ENCODE measurements at regions not wholly inside any gene's neighbourhood (a gene's known extent, or its start where the extent isn't known, plus 50 kb on each side); places are given as distances from the start of the nearest gene placed in this dataset.

DNA sequence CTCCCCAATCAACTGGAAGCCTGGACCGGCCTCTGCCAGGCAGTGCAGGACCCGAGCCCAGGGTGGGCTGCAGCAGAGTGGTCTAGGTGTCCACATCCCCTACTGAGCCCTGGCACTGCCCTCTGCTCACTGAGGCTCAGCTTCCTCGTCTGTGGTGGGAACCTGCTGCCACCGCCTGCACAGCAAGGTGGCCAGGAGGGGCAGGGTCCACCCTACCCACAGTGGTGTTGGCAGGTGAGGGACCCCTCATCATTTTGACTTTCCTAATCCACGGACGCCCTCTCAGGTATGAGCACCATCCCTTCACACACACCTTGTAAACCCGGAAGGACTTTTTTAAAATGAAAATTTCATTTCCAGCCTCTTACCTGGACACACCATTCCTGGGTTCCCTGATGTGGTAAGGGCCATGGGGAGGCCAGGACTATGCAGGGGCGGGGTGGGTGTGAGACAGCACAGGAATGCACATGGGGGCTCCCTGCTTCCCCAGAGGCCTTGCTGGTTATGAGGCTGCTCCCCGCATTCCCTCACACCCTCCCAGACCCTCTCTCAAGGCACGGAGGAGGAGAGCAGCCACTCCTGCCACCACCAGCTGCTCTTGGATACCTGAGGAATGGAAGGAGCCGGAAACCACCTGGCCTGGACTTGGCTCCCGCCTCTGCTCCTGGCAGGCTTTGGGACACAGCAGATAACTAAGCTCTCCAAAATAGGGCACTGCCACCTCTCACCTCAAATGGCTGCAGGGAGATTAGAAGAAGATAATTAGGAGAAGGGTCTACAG is 185.9 kb upstream of the TPM1 start:
- TF ChIP-seq, protein P1, sequence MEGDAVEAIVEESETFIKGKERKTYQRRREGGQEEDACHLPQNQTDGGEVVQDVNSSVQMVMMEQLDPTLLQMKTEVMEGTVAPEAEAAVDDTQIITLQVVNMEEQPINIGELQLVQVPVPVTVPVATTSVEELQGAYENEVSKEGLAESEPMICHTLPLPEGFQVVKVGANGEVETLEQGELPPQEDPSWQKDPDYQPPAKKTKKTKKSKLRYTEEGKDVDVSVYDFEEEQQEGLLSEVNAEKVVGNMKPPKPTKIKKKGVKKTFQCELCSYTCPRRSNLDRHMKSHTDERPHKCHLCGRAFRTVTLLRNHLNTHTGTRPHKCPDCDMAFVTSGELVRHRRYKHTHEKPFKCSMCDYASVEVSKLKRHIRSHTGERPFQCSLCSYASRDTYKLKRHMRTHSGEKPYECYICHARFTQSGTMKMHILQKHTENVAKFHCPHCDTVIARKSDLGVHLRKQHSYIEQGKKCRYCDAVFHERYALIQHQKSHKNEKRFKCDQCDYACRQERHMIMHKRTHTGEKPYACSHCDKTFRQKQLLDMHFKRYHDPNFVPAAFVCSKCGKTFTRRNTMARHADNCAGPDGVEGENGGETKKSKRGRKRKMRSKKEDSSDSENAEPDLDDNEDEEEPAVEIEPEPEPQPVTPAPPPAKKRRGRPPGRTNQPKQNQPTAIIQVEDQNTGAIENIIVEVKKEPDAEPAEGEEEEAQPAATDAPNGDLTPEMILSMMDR (IDR thresholded peaks at IDR 0.05; ENCODE audit: low read depth, low read length, missing input control), result no peak
- TF ChIP-seq JUND (IDR thresholded peaks at IDR 0.05), result no peak
- TF ChIP-seq TAF1 (conservative IDR thresholded peaks at IDR 0.05), result no peak
- no peak for TF ChIP-seq REST (IDR thresholded peaks at IDR 0.05)
- no peak for TF ChIP-seq SP1 (IDR thresholded peaks at IDR 0.05)
- TF ChIP-seq YY1 (IDR thresholded peaks at IDR 0.05), result no peak
- TF ChIP-seq RAD21 (IDR thresholded peaks at IDR 0.05), result no peak
- TF ChIP-seq GABPA (IDR thresholded peaks at IDR 0.05 in 1 of 2, conservative IDR thresholded peaks at IDR 0.05 in 1 of 2), result no peak
- TF ChIP-seq FOXA1 (IDR thresholded peaks at IDR 0.05), result no peak
- TF ChIP-seq ZBTB33 (IDR thresholded peaks at IDR 0.05), result no peak

All from liver (tissue), 3 donors.